Type B pancreatic cell (in vitro differentiated cells): ENCODE measurements at regions not wholly inside any gene's neighbourhood (a gene's known extent, or its start where the extent isn't known, plus 50 kb on each side); places are given as distances from the start of the nearest gene placed in this dataset.

Source experiments
- DNase-seq: peaks from one replicate; pipeline ENCODE4 v3.0.0; 2021; ENCODE audit warnings: mixed read lengths; ENCODE audit not compliant: unreplicated experiment; ENCODE audit errors: extremely low spot score
- H3K27ac Mint-ChIP-seq: 2 replicates; pipeline ENCODE4 v1.8.0; 2021; ENCODE audit warnings: mild to moderate bottlenecking, mixed read lengths
- H3K27me3 Mint-ChIP-seq: 2 replicates; pipeline ENCODE4 v1.8.0; 2021; ENCODE audit warnings: mixed read lengths
- H3K36me3 Mint-ChIP-seq: 2 replicates; pipeline ENCODE4 v1.8.0; 2021; ENCODE audit warnings: mixed read lengths
- H3K4me1 Mint-ChIP-seq: one replicate; pipeline ENCODE4 v1.8.0; 2021; ENCODE audit warnings: mixed read lengths; ENCODE audit not compliant: unreplicated experiment
- H3K4me3 Mint-ChIP-seq: 2 replicates; pipeline ENCODE4 v1.8.0; 2021; ENCODE audit warnings: mild to moderate bottlenecking, mixed read lengths
- H3K9me3 Mint-ChIP-seq: 2 replicates; pipeline ENCODE4 v1.8.0; 2021; ENCODE audit warnings: mixed read lengths
- TF ChIP-seq, protein P1 (sequence below): fragments of 200-600 bp; sonication (generic); conservative IDR thresholded peaks from 2 replicates; pipeline ENCODE4 v1.5.0; 2021; ENCODE audit warnings: antibody characterized with exemption, mild to moderate bottlenecking

DNA sequence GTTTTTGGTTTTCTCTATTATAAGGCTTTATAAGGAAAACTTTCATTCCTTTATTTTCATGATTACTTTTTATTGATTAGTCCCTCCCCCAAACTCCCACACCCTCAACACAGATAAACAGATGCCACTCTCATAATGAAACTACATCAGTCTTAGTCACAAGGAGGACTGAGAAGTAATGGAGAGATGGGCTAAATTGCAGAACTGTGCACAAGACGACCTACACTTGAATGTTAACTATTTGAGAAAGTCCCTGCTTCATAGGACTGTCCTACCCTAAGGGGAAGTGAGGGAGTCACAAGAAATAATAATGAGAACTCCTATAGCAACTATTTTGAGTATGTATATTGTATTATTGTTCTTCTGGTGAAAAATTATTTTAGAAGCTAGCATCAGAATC, 360.8 kb downstream of the RBM43 start:
- no peak for DNase-seq
- no peaks in the 10 kb centered on the region for H3K36me3 Mint-ChIP-seq
- H3K4me1 Mint-ChIP-seq, result no peaks in the 10 kb centered on the region
- H3K4me3 Mint-ChIP-seq, result no peak overlapping the region
- TF ChIP-seq, protein P1, sequence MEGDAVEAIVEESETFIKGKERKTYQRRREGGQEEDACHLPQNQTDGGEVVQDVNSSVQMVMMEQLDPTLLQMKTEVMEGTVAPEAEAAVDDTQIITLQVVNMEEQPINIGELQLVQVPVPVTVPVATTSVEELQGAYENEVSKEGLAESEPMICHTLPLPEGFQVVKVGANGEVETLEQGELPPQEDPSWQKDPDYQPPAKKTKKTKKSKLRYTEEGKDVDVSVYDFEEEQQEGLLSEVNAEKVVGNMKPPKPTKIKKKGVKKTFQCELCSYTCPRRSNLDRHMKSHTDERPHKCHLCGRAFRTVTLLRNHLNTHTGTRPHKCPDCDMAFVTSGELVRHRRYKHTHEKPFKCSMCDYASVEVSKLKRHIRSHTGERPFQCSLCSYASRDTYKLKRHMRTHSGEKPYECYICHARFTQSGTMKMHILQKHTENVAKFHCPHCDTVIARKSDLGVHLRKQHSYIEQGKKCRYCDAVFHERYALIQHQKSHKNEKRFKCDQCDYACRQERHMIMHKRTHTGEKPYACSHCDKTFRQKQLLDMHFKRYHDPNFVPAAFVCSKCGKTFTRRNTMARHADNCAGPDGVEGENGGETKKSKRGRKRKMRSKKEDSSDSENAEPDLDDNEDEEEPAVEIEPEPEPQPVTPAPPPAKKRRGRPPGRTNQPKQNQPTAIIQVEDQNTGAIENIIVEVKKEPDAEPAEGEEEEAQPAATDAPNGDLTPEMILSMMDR, result no peak
- no peaks in the 10 kb centered on the region for H3K27me3 Mint-ChIP-seq
- H3K27ac Mint-ChIP-seq, result no peak overlapping the region
- H3K9me3 Mint-ChIP-seq, result peaks cover 14% of the 10 kb centered on the region

- H3K27me3 Mint-ChIP-seq, result no peaks in the 10 kb centered on the region
- no peak for DNase-seq
- H3K27ac Mint-ChIP-seq, result no peak overlapping the region
- H3K4me1 Mint-ChIP-seq, result no peaks in the 10 kb centered on the region
- H3K36me3 Mint-ChIP-seq, result no peaks in the 10 kb centered on the region
- TF ChIP-seq, protein P1, result no peak
- H3K4me3 Mint-ChIP-seq, result no peak overlapping the region
- H3K9me3 Mint-ChIP-seq, result peaks cover 18% of the 10 kb centered on the region
Observed at GRCh38 chr2:150895968-150896367, 365.7 kb downstream of the RBM43 start.

DNA sequence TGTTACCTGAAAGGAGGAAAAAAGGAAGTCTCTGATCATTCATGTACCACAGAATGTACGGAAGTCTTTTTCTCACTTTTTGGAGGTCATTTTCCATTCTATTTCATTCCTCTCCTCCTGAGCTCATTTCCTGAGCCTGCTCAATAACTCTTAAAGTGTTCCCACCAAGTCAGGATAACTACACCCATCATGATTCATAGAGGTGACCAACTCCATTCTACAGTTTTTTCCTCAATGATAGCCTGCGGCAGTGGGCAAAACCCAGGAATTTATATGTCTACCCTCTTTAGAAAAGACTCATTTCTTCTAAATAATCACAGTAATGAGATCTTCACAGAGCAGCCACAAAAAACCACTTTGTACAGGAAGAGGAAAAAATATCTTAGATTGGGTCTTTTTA, 372.5 kb downstream of the RBM43 start:
- H3K36me3 Mint-ChIP-seq, result no peaks in the 10 kb centered on the region
- H3K4me3 Mint-ChIP-seq, result no peak overlapping the region
- peaks cover 4% of the 10 kb centered on the region for H3K9me3 Mint-ChIP-seq
- H3K27me3 Mint-ChIP-seq, result no peaks in the 10 kb centered on the region
- H3K4me1 Mint-ChIP-seq, result peaks cover 12% of the 10 kb centered on the region
- no peak for DNase-seq
- H3K27ac Mint-ChIP-seq, result no peak overlapping the region
- TF ChIP-seq, protein P1, result no peak

- Mint-ChIP-seq H3K4me1 (peaks cover 12% of the 10 kb centered on the region), H3K4me3 (no peak overlapping the region), H3K27me3 (no peaks in the 10 kb centered on the region), H3K27ac (no peak overlapping the region), H3K36me3 (no peaks in the 10 kb centered on the region), H3K9me3 (peaks cover 4% of the 10 kb centered on the region)
- TF ChIP-seq, protein P1, result no peak
- no peak for DNase-seq
Observed at GRCh38 chr2:150888337-150888736, 373.3 kb downstream of the RBM43 start.

DNA sequence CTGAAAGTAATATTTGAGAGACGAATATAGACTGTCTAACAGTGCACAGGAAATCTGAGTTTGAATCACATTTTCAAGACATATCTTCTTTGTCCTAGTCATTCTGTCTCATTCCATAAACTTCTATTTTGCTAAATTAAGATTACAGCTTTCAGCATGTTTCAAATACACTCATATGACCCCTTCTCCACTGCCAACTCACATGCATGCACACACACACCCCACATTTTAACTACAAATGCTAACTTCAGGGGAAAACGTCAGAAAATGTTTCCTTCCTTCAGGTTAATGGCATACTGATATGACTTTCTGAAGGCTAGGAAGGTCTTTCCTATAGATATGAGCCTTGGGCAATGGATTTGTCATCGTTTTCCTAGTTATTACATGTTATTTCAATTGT, 373.7 kb downstream of the RBM43 start:
- Mint-ChIP-seq H3K4me1 (peaks cover 12% of the 10 kb centered on the region), H3K36me3 (no peaks in the 10 kb centered on the region), H3K27me3 (no peaks in the 10 kb centered on the region), H3K27ac (no peak overlapping the region), H3K9me3 (peaks cover 4% of the 10 kb centered on the region), H3K4me3 (no peak overlapping the region)
- no peak for DNase-seq
- TF ChIP-seq, protein P1, result no peak

DNA sequence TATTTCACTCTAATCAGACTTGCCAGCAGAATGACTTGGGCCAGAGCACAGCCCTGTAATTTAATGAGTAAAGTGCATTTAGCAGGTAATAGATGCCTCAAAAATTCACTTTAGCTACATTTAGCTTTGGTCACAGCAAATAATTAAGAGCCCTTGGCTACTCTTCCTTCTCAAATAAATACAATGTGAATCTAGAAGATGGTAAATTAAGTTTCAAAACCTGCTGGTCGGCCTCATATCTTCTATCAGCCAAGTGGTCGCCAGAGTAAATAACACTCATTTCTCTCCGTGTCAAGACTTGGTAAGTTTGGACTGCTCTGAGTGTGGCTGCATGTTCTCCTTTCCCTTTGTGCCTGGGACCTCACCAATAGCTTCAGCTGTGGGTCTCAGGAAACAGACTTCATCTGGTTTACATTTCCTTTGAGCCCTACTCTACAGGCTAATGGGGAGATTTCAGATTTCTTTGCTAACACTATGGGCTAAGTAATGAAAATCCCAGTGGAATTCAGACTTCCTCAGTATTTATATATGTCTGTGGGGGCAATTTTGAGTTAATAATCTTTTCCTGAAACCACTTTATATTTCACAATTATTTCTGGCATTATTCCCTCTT, 375.8 kb downstream of the RBM43 start:
- Mint-ChIP-seq H3K4me3 (no peak overlapping the region), H3K36me3 (no peaks in the 10 kb centered on the region), H3K9me3 (no peaks in the 10 kb centered on the region), H3K27me3 (no peaks in the 10 kb centered on the region), H3K4me1 (peaks cover 12% of the 10 kb centered on the region), H3K27ac (no peak overlapping the region)
- DNase-seq, result no peak
- TF ChIP-seq, protein P1, result no peak
